Muscle of leg (tissue), 3 donors: ENCODE measurements at regions not wholly inside any gene's neighbourhood (a gene's known extent, or its start where the extent isn't known, plus 50 kb on each side); places are given as distances from the start of the nearest gene placed in this dataset.
A peak's percentile ranks its signal among the peaks of the same experiment; 100 is the strongest.

Source experiments
- DNase-seq: peaks from one replicate; pipeline ENCODE4 v3.0.0; 2013
- H3K27ac ChIP-seq: one replicate; pipeline ENCODE4 v1.5.1; 2013; ENCODE audit warnings: mild to moderate bottlenecking, low read length, control low read depth
- H3K27me3 ChIP-seq: one replicate; pipeline ENCODE4 v1.6.1; 2013; ENCODE audit warnings: low read length; ENCODE audit not compliant: control insufficient read depth, insufficient read depth
- H3K36me3 ChIP-seq: one replicate; pipeline ENCODE4 v1.6.1; 2013; ENCODE audit warnings: low read length; ENCODE audit not compliant: control insufficient read depth, insufficient read depth
- H3K4me1 ChIP-seq: one replicate; pipeline ENCODE4 v1.6.1; 2013; ENCODE audit warnings: low read length; ENCODE audit not compliant: control insufficient read depth, insufficient read depth
- H3K4me3 ChIP-seq: one replicate; pipeline ENCODE4 v1.5.1; 2013; ENCODE audit warnings: low read length, control low read depth
- H3K9me3 ChIP-seq: replicated peaks from 2 replicates; pipeline ENCODE4 v1.6.1; 2013; ENCODE audit warnings: low read depth, low read length; ENCODE audit not compliant: control insufficient read depth
- WGBS: methylation state at CpG from one replicate; pipeline ENCODE4 v1.1.5; 2013; ENCODE audit warnings: missing lambda C conversion rate; ENCODE audit not compliant: insufficient coverage; 5-methylcytosine and 5-hydroxymethylcytosine counted together

GRCh38 chr3:74269689-74270088 is 344.8 kb downstream of the CNTN3 start:
- no peaks in the 10 kb centered on the region for H3K4me1 ChIP-seq
- H3K4me3 ChIP-seq, result no peak overlapping the region
- no peaks in the 10 kb centered on the region for H3K9me3 ChIP-seq
- H3K27ac ChIP-seq, result no peak overlapping the region
- no peaks in the 10 kb centered on the region for H3K36me3 ChIP-seq
- no peak for DNase-seq
- H3K27me3 ChIP-seq, result no peaks in the 10 kb centered on the region

GRCh38 chr3:74268753-74269152 is 345.7 kb downstream of the CNTN3 start:
- Histone ChIP-seq H3K27me3 (no peaks in the 10 kb centered on the region), H3K27ac (no peak overlapping the region), H3K9me3 (no peaks in the 10 kb centered on the region), H3K36me3 (no peaks in the 10 kb centered on the region), H3K4me1 (no peaks in the 10 kb centered on the region), H3K4me3 (no peak overlapping the region)
- DNase-seq, result no peak
- WGBS, result no CpG with 5 or more reads among the region's 2 CpGs

GRCh38 chr3:74267588-74268184 is 346.8 kb downstream of the CNTN3 start:
- Histone ChIP-seq H3K27ac (no peak overlapping the region), H3K4me3 (no peak overlapping the region), H3K36me3 (no peaks in the 10 kb centered on the region), H3K9me3 (no peaks in the 10 kb centered on the region), H3K27me3 (no peaks in the 10 kb centered on the region), H3K4me1 (no peaks in the 10 kb centered on the region)
- no CpG with 5 or more reads among the region's 13 CpGs for WGBS
- DNase-seq, result peak; percentile 72

GRCh38 chr3:74267131-74267530 is 347.3 kb downstream of the CNTN3 start:
- Histone ChIP-seq H3K36me3 (no peaks in the 10 kb centered on the region), H3K27me3 (no peaks in the 10 kb centered on the region), H3K9me3 (no peaks in the 10 kb centered on the region), H3K27ac (no peak overlapping the region), H3K4me3 (no peak overlapping the region), H3K4me1 (no peaks in the 10 kb centered on the region)
- DNase-seq, result no peak
- 100% methylated on average over 2 of the region's 5 CpGs for WGBS

- no peaks in the 10 kb centered on the region for H3K27me3 ChIP-seq
- H3K36me3 ChIP-seq, result no peaks in the 10 kb centered on the region
- H3K4me3 ChIP-seq, result no peak overlapping the region
- DNase-seq, result no peak
- H3K4me1 ChIP-seq, result no peaks in the 10 kb centered on the region
- no CpG with 5 or more reads among the region's 1 CpG for WGBS
- no peaks in the 10 kb centered on the region for H3K9me3 ChIP-seq
- H3K27ac ChIP-seq, result no peak overlapping the region
These were observed 349.4 kb downstream of the CNTN3 start for GRCh38 chr3:74265069-74265468.

GRCh38 chr3:74263031-74263430 is 351.4 kb downstream of the CNTN3 start:
- no CpG with 5 or more reads among the region's 1 CpG for WGBS

GRCh38 chr3:74233091-74233490 is 381.4 kb downstream of the CNTN3 start:
- H3K36me3 ChIP-seq, result no peaks in the 10 kb centered on the region
- H3K4me1 ChIP-seq, result no peaks in the 10 kb centered on the region
- no peak overlapping the region for H3K4me3 ChIP-seq
- H3K27me3 ChIP-seq, result no peaks in the 10 kb centered on the region
- H3K27ac ChIP-seq, result no peak overlapping the region
- no peaks in the 10 kb centered on the region for H3K9me3 ChIP-seq
- DNase-seq, result no peak
- WGBS, result no CpG with 5 or more reads among the region's 3 CpGs

More at GRCh38 chr3:74263031-74263430, 351.4 kb downstream of the CNTN3 start:
- Histone ChIP-seq H3K9me3 (no peaks in the 10 kb centered on the region), H3K4me3 (no peak overlapping the region), H3K4me1 (no peaks in the 10 kb centered on the region), H3K27me3 (no peaks in the 10 kb centered on the region), H3K36me3 (no peaks in the 10 kb centered on the region), H3K27ac (no peak overlapping the region)
- no peak for DNase-seq

- no peaks in the 10 kb centered on the region for H3K4me1 ChIP-seq
- WGBS, result no CpG with 5 or more reads among the region's 3 CpGs
- H3K27ac ChIP-seq, result no peak overlapping the region
- DNase-seq, result no peak
- no peaks in the 10 kb centered on the region for H3K9me3 ChIP-seq
- H3K27me3 ChIP-seq, result no peaks in the 10 kb centered on the region
- H3K4me3 ChIP-seq, result no peak overlapping the region
- no peaks in the 10 kb centered on the region for H3K36me3 ChIP-seq
These were observed 397.0 kb downstream of the CNTN3 start for GRCh38 chr3:74217467-74217866.

- WGBS, result no CpG with 5 or more reads among the region's 4 CpGs
- no peaks in the 10 kb centered on the region for H3K9me3 ChIP-seq
- no peak overlapping the region for H3K4me3 ChIP-seq
- no peaks in the 10 kb centered on the region for H3K36me3 ChIP-seq
- H3K27me3 ChIP-seq, result no peaks in the 10 kb centered on the region
- no peaks in the 10 kb centered on the region for H3K4me1 ChIP-seq
- H3K27ac ChIP-seq, result no peak overlapping the region
- no peak for DNase-seq
These were observed 400.2 kb downstream of the CNTN3 start for GRCh38 chr3:74214286-74214685.

GRCh38 chr3:74210739-74211138 is 403.7 kb downstream of the CNTN3 start:
- no peak overlapping the region for H3K27ac ChIP-seq
- H3K27me3 ChIP-seq, result no peaks in the 10 kb centered on the region
- DNase-seq, result no peak
- no peaks in the 10 kb centered on the region for H3K4me1 ChIP-seq
- no peaks in the 10 kb centered on the region for H3K9me3 ChIP-seq
- H3K4me3 ChIP-seq, result no peak overlapping the region
- H3K36me3 ChIP-seq, result no peaks in the 10 kb centered on the region

GRCh38 chr3:74200952-74201351 is 413.5 kb downstream of the CNTN3 start:
- Histone ChIP-seq H3K27me3 (no peaks in the 10 kb centered on the region), H3K27ac (no peak overlapping the region), H3K4me3 (no peak overlapping the region), H3K4me1 (no peaks in the 10 kb centered on the region), H3K36me3 (no peaks in the 10 kb centered on the region), H3K9me3 (no peaks in the 10 kb centered on the region)
- no CpG with 5 or more reads among the region's 2 CpGs for WGBS
- DNase-seq, result no peak
